ENCODE measurements at regions not wholly inside any gene's neighbourhood (a gene's known extent, or its start where the extent isn't known, plus 50 kb on each side); places are given as distances from the start of the nearest gene placed in this dataset.

DNA sequence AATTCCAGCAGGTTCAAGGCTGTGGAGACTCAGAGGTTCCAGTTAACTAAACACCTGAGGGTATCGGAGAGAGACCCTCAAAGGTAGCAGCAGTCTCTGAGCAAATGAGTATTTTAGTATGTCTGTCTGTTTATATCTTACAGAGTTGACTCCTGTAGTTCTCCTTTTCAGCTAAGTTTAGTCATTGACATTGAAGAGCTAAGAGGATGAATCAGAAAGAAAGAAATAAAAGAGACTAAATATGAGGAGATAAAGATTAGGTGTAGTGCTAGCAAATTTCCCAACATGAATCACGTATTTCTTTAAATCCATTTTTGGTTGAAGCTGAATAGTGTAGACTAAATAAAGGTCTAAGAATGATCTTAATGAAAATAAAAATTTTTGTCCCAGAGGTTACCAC lies 474.0 kb upstream of the RGMB start:
- TF ChIP-seq, protein P1, sequence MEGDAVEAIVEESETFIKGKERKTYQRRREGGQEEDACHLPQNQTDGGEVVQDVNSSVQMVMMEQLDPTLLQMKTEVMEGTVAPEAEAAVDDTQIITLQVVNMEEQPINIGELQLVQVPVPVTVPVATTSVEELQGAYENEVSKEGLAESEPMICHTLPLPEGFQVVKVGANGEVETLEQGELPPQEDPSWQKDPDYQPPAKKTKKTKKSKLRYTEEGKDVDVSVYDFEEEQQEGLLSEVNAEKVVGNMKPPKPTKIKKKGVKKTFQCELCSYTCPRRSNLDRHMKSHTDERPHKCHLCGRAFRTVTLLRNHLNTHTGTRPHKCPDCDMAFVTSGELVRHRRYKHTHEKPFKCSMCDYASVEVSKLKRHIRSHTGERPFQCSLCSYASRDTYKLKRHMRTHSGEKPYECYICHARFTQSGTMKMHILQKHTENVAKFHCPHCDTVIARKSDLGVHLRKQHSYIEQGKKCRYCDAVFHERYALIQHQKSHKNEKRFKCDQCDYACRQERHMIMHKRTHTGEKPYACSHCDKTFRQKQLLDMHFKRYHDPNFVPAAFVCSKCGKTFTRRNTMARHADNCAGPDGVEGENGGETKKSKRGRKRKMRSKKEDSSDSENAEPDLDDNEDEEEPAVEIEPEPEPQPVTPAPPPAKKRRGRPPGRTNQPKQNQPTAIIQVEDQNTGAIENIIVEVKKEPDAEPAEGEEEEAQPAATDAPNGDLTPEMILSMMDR (IDR thresholded peaks at IDR 0.05): no peak

DNA sequence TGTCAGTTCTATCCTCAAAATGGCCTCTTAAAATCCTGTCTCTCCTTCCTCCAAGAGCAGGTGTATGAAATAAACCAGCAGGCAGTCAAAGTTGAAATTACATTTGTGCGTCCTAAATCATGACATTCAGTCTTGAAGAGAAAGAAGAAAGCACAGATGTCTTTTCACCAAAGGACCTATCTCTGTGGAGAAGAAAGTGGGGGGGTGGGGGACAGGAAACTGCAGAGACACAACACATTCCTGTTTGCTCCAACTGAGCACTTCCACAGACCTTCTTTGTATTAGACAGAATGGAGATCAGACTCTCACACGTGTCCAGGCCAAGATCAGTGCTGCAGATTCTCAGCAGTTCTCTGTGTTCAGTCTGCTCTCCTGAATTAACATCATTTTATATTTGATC lies 471.9 kb upstream of the RGMB start:
- Histone ChIP-seq H3K4me3 (no peak overlapping the region), H3K9me3 (no peaks in the 10 kb centered on the region), H3K4me1 (ENCODE audit: low read depth) (no peaks in the 10 kb centered on the region), H3K36me3 (ENCODE audit: low read depth) (no peaks in the 10 kb centered on the region)
- intact Hi-C loops (cut with DNase I, micrococcal nuclease): no loop called here
- no peak for ATAC-seq
- DNase-seq: no peak
- TF ChIP-seq, protein P1 (IDR thresholded peaks at IDR 0.05): no peak

More for the DNA sequence above, 474.0 kb upstream of the RGMB start:
- no peak overlapping the region for H3K4me3 ChIP-seq
- no peaks in the 10 kb centered on the region for H3K9me3 ChIP-seq
- DNase-seq (no peak), ATAC-seq (no peak)
- H3K36me3 ChIP-seq (ENCODE audit: low read depth): no peaks in the 10 kb centered on the region
- no peaks in the 10 kb centered on the region for H3K4me1 ChIP-seq (ENCODE audit: low read depth)
- intact Hi-C loops (cut with DNase I, micrococcal nuclease): no loop called here

DNA sequence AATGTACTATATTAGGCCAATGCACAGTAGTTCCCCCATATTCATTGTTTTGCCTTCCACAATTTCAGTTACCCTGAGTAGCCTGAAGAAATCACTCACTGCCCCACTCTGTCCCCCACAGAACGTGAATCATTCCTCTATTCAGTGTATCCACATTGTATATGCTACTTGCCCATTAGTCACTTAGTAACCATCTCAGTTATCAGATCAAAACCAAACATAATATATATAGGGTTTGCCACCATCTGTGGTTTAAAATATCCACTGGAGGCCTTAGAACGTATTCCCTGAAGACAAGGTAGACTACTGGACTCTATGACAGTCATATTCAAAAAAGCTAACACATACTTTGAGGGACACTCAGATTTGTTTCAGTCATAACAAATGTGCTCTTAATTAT lies 465.7 kb upstream of the RGMB start:
- no peaks in the 10 kb centered on the region for H3K4me1 ChIP-seq (ENCODE audit: low read depth)
- DNase-seq (no peak), ATAC-seq (no peak)
- TF ChIP-seq, protein P1 (IDR thresholded peaks at IDR 0.05): no peak
- intact Hi-C loops (cut with DNase I, micrococcal nuclease): no loop called here
- no peak overlapping the region for H3K4me3 ChIP-seq
- H3K36me3 ChIP-seq (ENCODE audit: low read depth): no peaks in the 10 kb centered on the region
- H3K9me3 ChIP-seq: no peaks in the 10 kb centered on the region

DNA sequence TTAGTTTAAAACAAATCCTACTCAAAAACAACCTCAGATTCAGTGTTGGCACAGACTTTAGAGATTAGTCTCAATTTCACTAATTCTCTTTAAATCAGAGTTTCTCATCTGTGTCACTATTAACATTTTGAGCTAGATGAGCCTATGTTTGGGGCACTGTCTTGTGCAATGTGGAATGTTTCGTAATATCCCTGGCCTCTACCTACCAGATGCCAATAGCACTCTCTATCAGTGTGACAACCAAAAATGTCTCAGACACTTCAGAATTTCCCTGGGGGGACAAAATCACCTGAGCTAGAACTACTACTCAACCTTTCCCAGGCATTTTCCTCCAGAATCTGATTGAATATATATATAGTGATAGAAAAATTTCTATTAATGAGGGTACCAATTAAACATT lies 465.2 kb upstream of the RGMB start:
- DNase-seq: no peak
- Histone ChIP-seq H3K4me1 (ENCODE audit: low read depth) (no peaks in the 10 kb centered on the region), H3K4me3 (no peak overlapping the region), H3K36me3 (ENCODE audit: low read depth) (no peaks in the 10 kb centered on the region), H3K9me3 (no peaks in the 10 kb centered on the region)
- intact Hi-C loops (cut with DNase I, micrococcal nuclease): no loop called here
- TF ChIP-seq, protein P1 (IDR thresholded peaks at IDR 0.05): no peak
- ATAC-seq: no peak

DNA sequence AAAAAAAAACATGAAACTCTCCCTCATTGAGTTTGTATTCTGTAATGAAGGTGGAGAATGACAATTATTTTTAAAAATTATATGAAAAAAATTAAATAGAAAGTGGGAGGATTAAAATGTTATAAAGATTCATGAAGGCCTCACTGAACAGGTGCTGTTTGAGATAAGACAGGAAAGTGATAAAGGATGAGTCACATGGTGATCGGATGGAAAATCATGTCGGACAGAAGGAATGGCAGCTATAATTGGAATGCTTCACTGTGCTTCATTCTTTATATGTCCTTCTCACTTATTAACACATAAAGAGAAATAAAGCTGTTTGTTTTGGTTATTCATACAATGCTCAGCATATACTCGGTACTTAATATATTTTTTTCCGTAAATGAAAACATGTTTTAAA lies 464.5 kb upstream of the RGMB start:
- no peak for DNase-seq

More for the DNA sequence above, 464.5 kb upstream of the RGMB start:
- intact Hi-C loops (cut with DNase I, micrococcal nuclease): no loop called here
- TF ChIP-seq, protein P1 (IDR thresholded peaks at IDR 0.05): no peak
- no peak overlapping the region for H3K4me3 ChIP-seq
- no peaks in the 10 kb centered on the region for H3K4me1 ChIP-seq (ENCODE audit: low read depth)
- H3K9me3 ChIP-seq: no peaks in the 10 kb centered on the region
- ATAC-seq: no peak
- no peaks in the 10 kb centered on the region for H3K36me3 ChIP-seq (ENCODE audit: low read depth)
